GM12873 (cell line): ENCODE measurements at regions not wholly inside any gene's neighbourhood (a gene's known extent, or its start where the extent isn't known, plus 50 kb on each side); places are given as distances from the start of the nearest gene placed in this dataset.

Experiments used
- CTCF ChIP-seq: IDR thresholded peaks from 2 replicates; pipeline ENCODE4 v1.5.1; 2012; ENCODE audit warnings: low read depth, mild to moderate bottlenecking, moderate library complexity, low read length, control low read depth; ENCODE audit not compliant: insufficient read depth; ENCODE audit errors: missing control alignments

- TF ChIP-seq CTCF: no peak
Observed at GRCh38 chr5:73388306-73388684, 60.3 kb downstream of the FOXD1 start.

- TF ChIP-seq CTCF: no peak
Observed at GRCh38 chr5:73387601-73388305, 60.8 kb downstream of the FOXD1 start.

- peak; percentile 28 for TF ChIP-seq CTCF
Observed at GRCh38 chr5:73387149-73387591, 61.4 kb downstream of the FOXD1 start.

DNA sequence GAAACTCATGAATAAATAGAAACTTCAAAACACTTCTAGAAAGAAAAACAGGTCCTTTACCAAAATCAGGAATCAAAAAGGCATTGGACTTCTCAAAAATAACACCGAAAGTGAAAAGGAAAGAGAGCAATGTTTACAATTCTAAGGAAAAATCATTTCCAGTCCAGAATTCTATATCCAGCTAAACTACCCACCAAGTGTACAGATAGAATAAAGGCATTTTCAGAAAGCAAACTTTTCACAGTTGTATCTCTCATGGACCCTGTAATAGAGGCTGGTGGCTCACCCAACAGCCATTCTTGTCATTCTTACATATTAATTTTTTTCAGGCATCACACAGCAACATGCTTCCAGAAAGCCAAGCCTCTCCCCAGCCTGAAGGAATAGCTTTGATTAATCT, 63.7 kb downstream of the FOXD1 start:
- no peak for TF ChIP-seq CTCF

DNA sequence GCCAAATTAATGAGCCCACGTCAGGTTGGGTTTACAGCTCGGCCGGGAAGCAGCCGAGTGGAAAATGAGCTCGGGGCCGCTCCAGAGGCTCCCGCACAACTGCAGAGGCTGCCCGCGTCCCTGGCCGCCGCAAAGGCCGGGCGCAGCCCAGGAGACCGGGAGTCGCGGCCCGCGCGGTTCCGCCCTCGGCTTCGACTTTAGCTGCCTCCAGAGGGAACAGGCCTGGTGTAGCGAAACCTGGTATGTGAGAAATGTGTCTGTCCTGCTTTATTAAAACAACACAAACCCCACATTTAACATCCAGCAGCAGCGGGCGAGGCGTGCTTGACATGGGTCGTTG, 66.2 kb downstream of the FOXD1 start:
- no peak for TF ChIP-seq CTCF

GRCh38 chr5:73381590-73382400, 66.8 kb downstream of the FOXD1 start:
- TF ChIP-seq CTCF: no peak

- no peak for TF ChIP-seq CTCF
Observed at GRCh38 chr5:73380710-73381589, 67.6 kb downstream of the FOXD1 start.
